GM21528 (cell line): ENCODE measurements at regions not wholly inside any gene's neighbourhood (a gene's known extent, or its start where the extent isn't known, plus 50 kb on each side); places are given as distances from the start of the nearest gene placed in this dataset.

Experiments
- ATAC-seq: cut with Tn5 transposase; IDR thresholded peaks from one replicate; pipeline ENCODE4 v1.9.1; 2021; ENCODE audit warnings: mild to moderate bottlenecking, moderate library complexity; ENCODE audit not compliant: unreplicated experiment, low FRiP score

- ATAC-seq, result no peak
These were observed 193.6 kb upstream of the PFKP start for GRCh38 chr10:2873769-2874168.

GRCh38 chr10:2871673-2872219 is 195.6 kb upstream of the PFKP start:
- ATAC-seq, result no peak

GRCh38 chr10:2870654-2871053 is 196.7 kb upstream of the PFKP start:
- no peak for ATAC-seq

- no peak for ATAC-seq
These were observed 199.5 kb upstream of the PFKP start for GRCh38 chr10:2867788-2868299.

- no peak for ATAC-seq
These were observed 200.8 kb upstream of the PFKP start for GRCh38 chr10:2866569-2866968.

GRCh38 chr10:2861632-2862210 is 205.6 kb upstream of the PFKP start:
- no peak for ATAC-seq

- no peak for ATAC-seq
These were observed 208.9 kb upstream of the PFKP start for GRCh38 chr10:2858452-2858851.

- no peak for ATAC-seq
These were observed 210.8 kb upstream of the PFKP start for GRCh38 chr10:2856598-2856997.

- no peak for ATAC-seq
These were observed 214.6 kb upstream of the PFKP start for GRCh38 chr10:2852574-2853323.

- ATAC-seq, result no peak
These were observed 215.8 kb upstream of the PFKP start for GRCh38 chr10:2851566-2851965.

GRCh38 chr10:2850202-2850601 is 217.1 kb upstream of the PFKP start:
- ATAC-seq, result no peak

GRCh38 chr10:2844925-2845324 is 222.4 kb upstream of the PFKP start:
- no peak for ATAC-seq

GRCh38 chr10:2839081-2839725 is 228.1 kb upstream of the PFKP start:
- no peak for ATAC-seq

- no peak for ATAC-seq
These were observed 229.7 kb upstream of the PFKP start for GRCh38 chr10:2837674-2838073.

- ATAC-seq, result no peak
These were observed 230.3 kb upstream of the PFKP start for GRCh38 chr10:2836921-2837662.

GRCh38 chr10:2834214-2834613 is 233.1 kb upstream of the PFKP start:
- ATAC-seq, result no peak

- ATAC-seq, result no peak
These were observed 235.8 kb upstream of the PFKP start for GRCh38 chr10:2831509-2831908.

GRCh38 chr10:2828741-2829140 is 238.6 kb upstream of the PFKP start:
- ATAC-seq, result no peak

- no peak for ATAC-seq
These were observed 240.7 kb upstream of the PFKP start for GRCh38 chr10:2826675-2827074.

- ATAC-seq, result no peak
These were observed 241.5 kb upstream of the PFKP start for GRCh38 chr10:2825841-2826240.
